SK-N-MC (cell line): ENCODE measurements at regions not wholly inside any gene's neighbourhood (a gene's known extent, or its start where the extent isn't known, plus 50 kb on each side); places are given as distances from the start of the nearest gene placed in this dataset.

ENCODE experiments used
- EZH2 ChIP-seq: fragments of 200-600 bp; sonication (generic); IDR thresholded peaks from one replicate; pipeline ENCODE4 v1.6.1; 2017; ENCODE audit warnings: antibody characterized with exemption
- POLR2AphosphoS5 ChIP-seq: IDR thresholded peaks from 2 replicates; pipeline ENCODE4 v1.6.1; 2012; ENCODE audit warnings: mild to moderate bottlenecking, low read depth, low read length, borderline replicate concordance

- TF ChIP-seq POLR2AphosphoS5 (no peak), EZH2 (no peak)
Measured at GRCh38 chr9:108024604-108025003, 535.0 kb upstream of the KLF4 start.
